Heart left ventricle (tissue), 16 donors: ENCODE measurements at regions not wholly inside any gene's neighbourhood (a gene's known extent, or its start where the extent isn't known, plus 50 kb on each side); places are given as distances from the start of the nearest gene placed in this dataset.
A peak's percentile ranks its signal among the peaks of the same experiment; 100 is the strongest.

Experiments used
- ATAC-seq, 4 donors: fragments of 200-7000 bp; cut with Tn5 transposase; one replicate each; pipeline ENCODE4 v1.9.1; 2020 to 2022; ENCODE audit warnings: moderate library complexity in 4 of 4, mild to moderate bottlenecking in 3 of 4, moderate number of reproducible peaks in 1 of 4
- DNase-seq, 5 donors: peaks; one replicate each; pipeline ENCODE4 v3.0.0-alpha.2; 2020
- H3K27ac ChIP-seq, 12 donors: fragments of 200-600 bp; sonication (generic) in 4 of 12; one replicate each; pipeline versions ENCODE4 v1.5.0 to v1.8.0; 2016 to 2022; ENCODE audit warnings: mild to moderate bottlenecking in 2 of 12
- H3K27me3 ChIP-seq, 9 donors: fragments of 200-600 bp; sonication (generic) in 2 of 9; one replicate each; pipeline versions ENCODE4 v1.5.1 to v1.8.0; 2016 to 2022; ENCODE audit warnings: mild to moderate bottlenecking in 3 of 9
- H3K36me3 ChIP-seq, 9 donors: fragments of 200-600 bp; sonication (generic) in 2 of 9; one replicate each; pipeline versions ENCODE4 v1.5.0 to v1.8.0; 2018 to 2022; ENCODE audit warnings: mild to moderate bottlenecking in 2 of 9
- H3K4me1 ChIP-seq, 12 donors: fragments of 200-600 bp; sonication (generic) in 4 of 12; one replicate each; pipeline versions ENCODE4 v1.5.0 to v1.8.0; 2016 to 2022; ENCODE audit warnings: mild to moderate bottlenecking in 3 of 12
- H3K4me3 ChIP-seq, 12 donors: fragments of 200-600 bp; sonication (generic) in 4 of 12; one replicate each; pipeline versions ENCODE4 v1.5.0 to v1.8.0; 2017 to 2022; ENCODE audit warnings: mild to moderate bottlenecking in 9 of 12, moderate library complexity in 4 of 12
- H3K9me3 ChIP-seq, 12 donors: fragments of 200-600 bp; sonication (generic) in 4 of 12; one replicate each; pipeline versions ENCODE4 v1.5.0 to v1.8.0; 2016 to 2022; ENCODE audit warnings: mild to moderate bottlenecking in 1 of 12
- CTCF ChIP-seq, 12 donors: fragments of 200-600 bp; sonication (generic) in 4 of 12; IDR thresholded peaks; one replicate each; pipeline versions ENCODE4 v1.5.0 to v1.8.0; 2018 to 2022; ENCODE audit warnings: antibody characterized with exemption in 12 of 12, mild to moderate bottlenecking in 5 of 12
- POLR2A ChIP-seq, 2 donors: fragments of 450-650 bp; IDR thresholded peaks; one replicate each; pipeline ENCODE4 v1.6.1; 2017; ENCODE audit warnings: antibody characterized with exemption in 2 of 2, mild to moderate bottlenecking in 2 of 2, moderate library complexity in 2 of 2
- WGBS, 4 donors: extraction: QIAGEN DNeasy Blood & Tissue Kit in 2 of 4; methylation state at CpG; one replicate each; pipeline versions ENCODE4 v1.1.5 to v1.1.7; 2013 to 2018; 5-methylcytosine and 5-hydroxymethylcytosine counted together
- intact Hi-C, 10 donors: fragments of 100-400 bp; cut with DNase I; formaldehyde crosslinking; loops; one replicate each; pipeline versions ENCODE4 v1.11.1 to v1.14.2; 2022
- donor health status: ischemic (EF 13 %, LVEDD 7.1; RV severe dilation, severe dysfunction).
- donor health status: healthy with polysubstance abuse.
- donor health status: DM: no; HTN: yes; CAD: no.
- donor health status: DM: no; HTN: no; CAD: no.
- donor health status: ischemic (EF 25% LVEDD 6.9; RV normal size, moderate dysfunction).
- donor health status: ischemic (EF 25% LVEDD 5.7; RV mildly dilated, moderate dysfunction).
- donor health status: healthy.
- donor health status: DM: yes; HTN: yes; CAD: no.
- donor health status: ischemic (EF 35%, LVEDD 5.7; RV mildly dilated, moderate dysfunction).
- donor health status: nonischemic (EF 11% LVEDD 7.7; RV severe dilation, severe dysfunction).
- donor health status: DM: yes; HTN: yes; CAD: no.
- donor health status: PGD.
- donor health status: ischemic (EF 29% LVEDD 5.4; RV normal size, mild dysfunction).
- donor health status: nonischemic (EF 23%, LVEDD 6.1; RV moderate dilation, normal function).

GRCh38 chr10:10831085-10831484 lies 186.6 kb upstream of the CELF2 start:
- ATAC-seq (peak; percentile 45 to 72 (median 64)), DNase-seq (peak in 1 of 5 donors; percentile 62)
- Histone ChIP-seq H3K36me3 (no peaks in the 10 kb centered on the region), H3K4me3 (no peak overlapping the region), H3K27me3 (no peaks in the 10 kb centered on the region), H3K4me1 (peaks cover 0 to 22% (median 3%) of the 10 kb centered on the region in 12 donors), H3K9me3 (no peaks in the 10 kb centered on the region), H3K27ac (peak overlapping the region; percentile 19 to 93 (median 68))
- 59 to 76% (median 72%) methylated on average over 7 to 8 of the region's 8 CpGs for whole genome bisulfite sequencing, 4 donors
- intact Hi-C loops, result no loop called here
- no peak for TF ChIP-seq POLR2A (IDR thresholded peaks at IDR 0.05)
- no peak for TF ChIP-seq CTCF (IDR thresholded peaks at IDR 0.05)

GRCh38 chr10:10833955-10834354 lies 183.7 kb upstream of the CELF2 start:
- Histone ChIP-seq H3K27ac (no peak overlapping the region), H3K4me1 (peaks cover 0 to 22% (median 3%) of the 10 kb centered on the region in 12 donors), H3K4me3 (no peak overlapping the region), H3K9me3 (peaks cover 0 to 13% (median 1%) of the 10 kb centered on the region in 12 donors), H3K36me3 (no peaks in the 10 kb centered on the region), H3K27me3 (no peaks in the 10 kb centered on the region)
- no peak for ATAC-seq
- no peak for DNase-seq
- TF ChIP-seq CTCF (IDR thresholded peaks at IDR 0.05) (no peak), POLR2A (IDR thresholded peaks at IDR 0.05) (no peak)
- intact Hi-C loops, result no loop called here
- 90 to 96% (median 94%) methylated on average over 6 of the region's 6 CpGs for WGBS, 4 donors

- Histone ChIP-seq H3K27me3 (no peaks in the 10 kb centered on the region), H3K4me1 (peaks cover 0 to 7% (median 0%) of the 10 kb centered on the region in 12 donors), H3K36me3 (no peaks in the 10 kb centered on the region), H3K9me3 (peaks cover 0 to 16% (median 8%) of the 10 kb centered on the region in 12 donors), H3K27ac (no peak overlapping the region), H3K4me3 (no peak overlapping the region)
- 86 to 94% (median 87%) methylated on average over 1 of the region's 1 CpG for WGBS, 4 donors
- intact Hi-C loops, result no loop called here
- DNase-seq, result no peak
- no peak for ATAC-seq
- TF ChIP-seq CTCF (IDR thresholded peaks at IDR 0.05), result no peak
- TF ChIP-seq POLR2A (IDR thresholded peaks at IDR 0.05), result no peak
Measured at GRCh38 chr10:10844251-10844650, 173.4 kb upstream of the CELF2 start.

- Histone ChIP-seq H3K4me3 (no peak overlapping the region), H3K9me3 (peaks cover 0 to 7% (median under 1%) of the 10 kb centered on the region in 12 donors), H3K27me3 (no peaks in the 10 kb centered on the region), H3K4me1 (peaks cover 0 to 7% (median 0%) of the 10 kb centered on the region in 12 donors), H3K36me3 (no peaks in the 10 kb centered on the region), H3K27ac (no peak overlapping the region)
- TF ChIP-seq CTCF (IDR thresholded peaks at IDR 0.05) (no peak), POLR2A (IDR thresholded peaks at IDR 0.05) (no peak)
- intact Hi-C loops, result no loop called here
- DNase-seq, result no peak
- 27 to 39% (median 35%) methylated on average over 2 of the region's 2 CpGs for WGBS, 4 donors
- ATAC-seq, result no peak
Measured at GRCh38 chr10:10845185-10845584, 172.5 kb upstream of the CELF2 start.
